ENCODE measurements at regions not wholly inside any gene's neighbourhood (a gene's known extent, or its start where the extent isn't known, plus 50 kb on each side); places are given as distances from the start of the nearest gene placed in this dataset.

DNA sequence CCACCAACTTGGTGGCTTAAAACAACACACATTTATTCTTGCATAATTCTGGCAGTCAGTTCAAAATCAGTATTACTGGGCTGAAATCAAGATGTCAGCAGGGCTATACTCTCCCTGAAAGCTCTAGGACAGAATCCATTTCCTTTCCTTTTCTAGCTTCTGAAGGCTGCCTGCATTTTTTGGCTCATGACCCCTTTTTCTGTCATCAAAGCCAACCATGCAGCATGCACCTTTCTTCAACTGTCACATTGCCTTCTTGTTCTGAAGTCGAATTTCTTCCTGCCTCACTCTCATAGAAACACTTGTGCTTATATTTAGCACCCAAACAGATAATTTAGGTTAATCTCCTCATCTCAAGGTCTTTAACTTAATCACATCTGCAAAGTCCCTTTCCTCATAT is 79.8 kb upstream of the PPP1R2C start:
- DNase-seq (ENCODE audit: low read depth) = no peak
- H3K4me3 ChIP-seq (ENCODE audit: low read depth, low read length) = no peak overlapping the region
- TF ChIP-seq, protein P1, sequence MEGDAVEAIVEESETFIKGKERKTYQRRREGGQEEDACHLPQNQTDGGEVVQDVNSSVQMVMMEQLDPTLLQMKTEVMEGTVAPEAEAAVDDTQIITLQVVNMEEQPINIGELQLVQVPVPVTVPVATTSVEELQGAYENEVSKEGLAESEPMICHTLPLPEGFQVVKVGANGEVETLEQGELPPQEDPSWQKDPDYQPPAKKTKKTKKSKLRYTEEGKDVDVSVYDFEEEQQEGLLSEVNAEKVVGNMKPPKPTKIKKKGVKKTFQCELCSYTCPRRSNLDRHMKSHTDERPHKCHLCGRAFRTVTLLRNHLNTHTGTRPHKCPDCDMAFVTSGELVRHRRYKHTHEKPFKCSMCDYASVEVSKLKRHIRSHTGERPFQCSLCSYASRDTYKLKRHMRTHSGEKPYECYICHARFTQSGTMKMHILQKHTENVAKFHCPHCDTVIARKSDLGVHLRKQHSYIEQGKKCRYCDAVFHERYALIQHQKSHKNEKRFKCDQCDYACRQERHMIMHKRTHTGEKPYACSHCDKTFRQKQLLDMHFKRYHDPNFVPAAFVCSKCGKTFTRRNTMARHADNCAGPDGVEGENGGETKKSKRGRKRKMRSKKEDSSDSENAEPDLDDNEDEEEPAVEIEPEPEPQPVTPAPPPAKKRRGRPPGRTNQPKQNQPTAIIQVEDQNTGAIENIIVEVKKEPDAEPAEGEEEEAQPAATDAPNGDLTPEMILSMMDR (conservative IDR thresholded peaks at IDR 0.05; ENCODE audit: low read depth, low read length) = no peak

DNA sequence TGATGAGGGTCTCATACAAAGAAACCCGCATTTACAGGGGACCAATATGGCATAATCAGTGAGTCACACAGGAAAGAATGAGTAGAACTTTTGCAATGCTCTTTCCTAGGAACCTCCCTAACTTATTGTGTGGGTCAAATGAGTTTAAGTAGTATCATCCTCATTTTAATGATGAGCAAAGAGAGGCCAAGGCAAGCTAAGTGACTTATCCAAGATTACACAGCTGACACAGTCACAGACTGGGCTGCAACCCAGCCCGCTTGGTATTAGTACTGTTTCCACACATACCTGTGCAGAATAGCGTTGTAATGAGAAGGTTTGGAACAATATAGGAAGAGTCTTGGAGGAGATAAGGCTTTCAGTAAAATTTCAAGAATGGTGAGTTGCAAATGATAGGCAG is 91.0 kb upstream of the PPP1R2C start:
- no peak for DNase-seq (ENCODE audit: low read depth)
- H3K4me3 ChIP-seq (ENCODE audit: low read depth, low read length) = no peak overlapping the region
- TF ChIP-seq, protein P1 (conservative IDR thresholded peaks at IDR 0.05; ENCODE audit: low read depth, low read length) = no peak

GRCh38 chrX:42869659-42870476 is 91.9 kb upstream of the PPP1R2C start:
- no peak for DNase-seq (ENCODE audit: low read depth)
- TF ChIP-seq, protein P1 (conservative IDR thresholded peaks at IDR 0.05; ENCODE audit: low read depth, low read length) = no peak
- H3K4me3 ChIP-seq (ENCODE audit: low read depth, low read length) = no peak overlapping the region

- H3K4me3 ChIP-seq (ENCODE audit: low read depth, low read length) = no peak overlapping the region
- no peak for DNase-seq (ENCODE audit: low read depth)
- TF ChIP-seq, protein P1 (conservative IDR thresholded peaks at IDR 0.05; ENCODE audit: low read depth, low read length) = no peak
These were observed 108.6 kb upstream of the PPP1R2C start for GRCh38 chrX:42886519-42886918.

DNA sequence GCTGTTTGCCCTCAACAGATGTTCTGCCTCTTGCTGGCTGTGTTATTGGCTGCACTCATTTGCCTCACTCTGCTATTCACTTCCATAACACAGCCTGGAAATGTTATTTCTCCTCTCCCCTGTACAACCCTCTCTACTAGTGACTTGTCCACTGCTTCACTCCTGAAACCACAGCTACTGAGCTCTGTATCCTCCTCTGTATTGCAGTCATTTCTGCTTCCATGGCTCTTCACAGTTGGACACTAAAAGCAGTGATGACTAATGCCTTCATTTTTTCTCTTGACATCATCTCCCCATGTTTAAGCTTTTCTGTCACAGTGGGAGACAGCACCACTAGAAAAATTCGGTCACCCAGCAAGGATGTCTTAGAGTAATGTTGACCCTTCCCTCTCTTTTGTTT is 123.0 kb upstream of the PPP1R2C start:
- TF ChIP-seq, protein P1 (conservative IDR thresholded peaks at IDR 0.05; ENCODE audit: low read depth, low read length) = no peak
- H3K4me3 ChIP-seq (ENCODE audit: low read depth, low read length) = no peak overlapping the region
- no peak for DNase-seq (ENCODE audit: low read depth)

GRCh38 chrX:42902513-42902912 is 124.5 kb upstream of the PPP1R2C start:
- DNase-seq (ENCODE audit: low read depth) = no peak
- no peak overlapping the region for H3K4me3 ChIP-seq (ENCODE audit: low read depth, low read length)

More at GRCh38 chrX:42902513-42902912, 124.5 kb upstream of the PPP1R2C start:
- TF ChIP-seq, protein P1 (conservative IDR thresholded peaks at IDR 0.05; ENCODE audit: low read depth, low read length) = no peak

Measured in epithelial cell of proximal tubule (primary cell).